Activated T-cell treated with anti-CD3 and anti-CD28 coated beads, Interleukin-2, amount 50 U/mL, for 4 hours (primary cell): ENCODE measurements at regions not wholly inside any gene's neighbourhood (a gene's known extent, or its start where the extent isn't known, plus 50 kb on each side); places are given as distances from the start of the nearest gene placed in this dataset.

ENCODE experiments used
- ATAC-seq, 2 donors: fragments of 200-7000 bp; cut with Tn5 transposase; one replicate each; pipeline ENCODE4 v1.10.0; 2021
- DNase-seq: peaks from one replicate; pipeline ENCODE4 v3.0.0-alpha.2; 2020
- H3K27me3 Mint-ChIP-seq: one replicate; pipeline ENCODE4 v1.8.0; 2021; ENCODE audit warnings: low read depth, mixed read lengths
- H3K36me3 Mint-ChIP-seq: one replicate; pipeline ENCODE4 v1.8.0; 2022; ENCODE audit warnings: mixed read lengths; ENCODE audit not compliant: insufficient read depth
- H3K4me1 Mint-ChIP-seq: one replicate; pipeline ENCODE4 v1.8.0; 2021; ENCODE audit warnings: low read depth, mixed read lengths
- H3K4me3 Mint-ChIP-seq: one replicate; pipeline ENCODE4 v1.8.0; 2021; ENCODE audit warnings: mild to moderate bottlenecking, moderate library complexity, mixed read lengths
- H3K9me3 Mint-ChIP-seq: one replicate; pipeline ENCODE4 v1.8.0; 2021; ENCODE audit warnings: mixed read lengths

DNA sequence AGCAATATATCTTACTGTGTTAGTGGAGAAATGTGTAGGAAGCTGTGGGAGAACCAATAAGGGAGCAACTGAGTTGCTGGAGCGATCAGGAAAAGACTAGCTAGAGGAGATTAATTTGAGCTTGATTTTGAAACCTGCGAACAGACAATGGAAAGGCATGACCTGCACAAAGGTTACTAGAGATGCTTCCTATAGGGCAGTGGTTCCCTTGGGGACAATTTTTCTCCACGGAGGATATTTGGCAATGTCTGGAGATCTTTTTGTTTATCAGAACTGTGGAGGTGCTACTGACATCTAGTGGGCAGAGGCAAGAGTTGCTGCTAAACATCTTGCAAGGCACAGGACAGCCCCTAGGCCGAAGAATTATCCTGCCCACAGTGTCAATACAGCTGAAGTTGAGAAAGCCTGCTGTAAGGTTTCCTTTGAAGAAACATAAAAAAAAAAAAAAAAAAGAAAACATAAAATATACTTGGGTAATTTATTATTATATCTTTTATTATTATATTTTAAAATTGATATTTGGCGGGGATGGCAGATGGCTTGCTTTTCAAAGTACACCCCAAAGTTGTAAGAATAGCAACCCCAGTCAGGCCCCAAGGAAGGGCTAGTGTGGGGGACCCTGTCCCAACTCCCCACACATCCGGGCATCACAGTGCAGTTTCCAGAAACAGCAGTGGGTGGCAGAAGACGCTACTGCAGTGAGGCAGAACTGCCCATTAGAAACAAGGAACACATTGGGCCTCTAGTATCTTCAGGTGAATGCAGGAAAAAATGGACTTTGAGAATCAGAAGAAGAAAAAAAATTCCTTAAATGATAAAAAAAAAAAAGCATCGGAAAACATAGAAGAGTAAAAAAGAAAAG is 481.6 kb downstream of the SH2D4B start:
- Mint-ChIP-seq H3K4me1 (no peaks in the 10 kb centered on the region), H3K36me3 (no peaks in the 10 kb centered on the region), H3K4me3 (no peak overlapping the region), H3K9me3 (no peaks in the 10 kb centered on the region), H3K27me3 (peaks cover 4% of the 10 kb centered on the region)
- ATAC-seq: no peak
- no peak for DNase-seq

GRCh38 chr10:81021428-81022129 is 483.9 kb downstream of the SH2D4B start:
- no peak for ATAC-seq
- DNase-seq: no peak
- Mint-ChIP-seq H3K4me3 (no peak overlapping the region), H3K27me3 (peaks cover 4% of the 10 kb centered on the region), H3K36me3 (no peaks in the 10 kb centered on the region), H3K9me3 (peaks cover 2% of the 10 kb centered on the region), H3K4me1 (no peaks in the 10 kb centered on the region)

- Mint-ChIP-seq H3K9me3 (peaks cover 7% of the 10 kb centered on the region), H3K27me3 (peaks cover 7% of the 10 kb centered on the region), H3K36me3 (no peaks in the 10 kb centered on the region), H3K4me1 (no peaks in the 10 kb centered on the region), H3K4me3 (no peak overlapping the region)
- ATAC-seq (no peak), DNase-seq (no peak)
Observed at GRCh38 chr10:81026591-81026990, 488.9 kb downstream of the SH2D4B start.

DNA sequence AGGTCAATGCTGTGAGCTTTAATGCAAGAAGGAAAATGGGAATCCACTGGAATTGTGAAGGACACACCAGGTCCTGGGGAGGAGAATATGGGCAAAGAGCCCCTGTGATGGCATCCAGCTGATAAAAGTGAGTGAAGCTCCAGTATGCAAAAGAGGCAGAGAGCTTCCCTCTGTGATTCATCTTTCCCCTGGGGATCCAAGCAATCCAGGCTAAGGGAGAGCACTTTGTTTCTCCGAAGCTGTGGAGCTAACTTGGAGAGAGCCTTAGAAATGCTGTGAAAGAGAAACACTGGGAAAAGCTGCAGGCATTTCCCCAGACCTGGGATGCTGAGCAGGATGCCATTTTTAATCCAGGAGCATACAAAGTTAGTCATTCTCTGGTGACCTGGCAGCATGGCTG is 489.5 kb downstream of the SH2D4B start:
- Mint-ChIP-seq H3K27me3 (peaks cover 7% of the 10 kb centered on the region), H3K4me3 (no peak overlapping the region), H3K4me1 (no peaks in the 10 kb centered on the region), H3K9me3 (peaks cover 7% of the 10 kb centered on the region), H3K36me3 (no peaks in the 10 kb centered on the region)
- no peak for ATAC-seq
- no peak for DNase-seq

DNA sequence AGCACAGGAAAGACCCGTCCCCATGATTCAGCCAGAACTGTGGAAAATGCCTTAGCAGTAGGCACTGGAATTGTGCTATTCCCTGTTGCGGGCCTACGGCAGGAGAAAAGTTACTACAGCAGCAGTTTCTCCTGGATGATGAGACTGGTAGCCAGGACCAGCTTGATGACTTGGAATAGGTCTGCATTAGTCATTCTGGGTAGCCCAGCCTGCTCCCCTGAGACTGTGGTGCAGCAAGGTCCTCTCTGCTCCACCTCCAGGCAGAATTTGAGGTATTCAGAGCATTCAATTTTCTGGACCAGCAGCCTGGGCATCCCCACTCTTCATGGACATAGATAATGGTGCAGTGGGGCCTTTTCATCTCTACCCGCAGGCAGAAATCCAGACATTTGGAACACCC is 490.0 kb downstream of the SH2D4B start:
- H3K4me1 Mint-ChIP-seq: no peaks in the 10 kb centered on the region
- no peaks in the 10 kb centered on the region for H3K36me3 Mint-ChIP-seq
- no peak for ATAC-seq
- H3K4me3 Mint-ChIP-seq: no peak overlapping the region
- peaks cover 7% of the 10 kb centered on the region for H3K27me3 Mint-ChIP-seq
- no peak for DNase-seq
- H3K9me3 Mint-ChIP-seq: peaks cover 7% of the 10 kb centered on the region

DNA sequence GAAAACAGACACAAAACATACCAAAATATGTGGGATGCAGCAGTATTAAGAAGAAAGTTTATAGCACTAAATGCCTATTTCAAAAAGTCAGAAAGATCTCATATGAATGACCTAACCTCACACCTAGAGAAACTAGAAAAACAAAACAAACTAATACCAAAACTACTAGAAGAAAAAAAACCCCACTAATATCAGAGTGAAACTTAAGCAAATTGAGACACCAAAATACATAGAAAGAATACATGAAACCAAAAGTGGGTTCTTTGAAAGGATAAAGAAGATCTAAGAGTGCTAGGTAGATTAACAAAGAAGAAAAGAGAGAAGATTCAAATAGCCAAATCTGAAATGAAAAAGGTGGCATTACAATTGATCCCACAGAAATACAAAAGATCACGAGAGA is 494.1 kb downstream of the SH2D4B start:
- Mint-ChIP-seq H3K4me1 (no peaks in the 10 kb centered on the region), H3K9me3 (peaks cover 10% of the 10 kb centered on the region), H3K36me3 (no peaks in the 10 kb centered on the region), H3K4me3 (no peak overlapping the region), H3K27me3 (peaks cover 9% of the 10 kb centered on the region)
- DNase-seq: no peak
- ATAC-seq: no peak

GRCh38 chr10:81034383-81034782 is 496.7 kb downstream of the SH2D4B start:
- peaks cover 2% of the 10 kb centered on the region for H3K27me3 Mint-ChIP-seq
- ATAC-seq: no peak
- no peaks in the 10 kb centered on the region for H3K4me1 Mint-ChIP-seq
- H3K9me3 Mint-ChIP-seq: peaks cover 14% of the 10 kb centered on the region
- H3K36me3 Mint-ChIP-seq: no peaks in the 10 kb centered on the region
- no peak for DNase-seq
- no peak overlapping the region for H3K4me3 Mint-ChIP-seq

GRCh38 chr10:81036257-81036656 is 498.6 kb downstream of the SH2D4B start:
- Mint-ChIP-seq H3K36me3 (no peaks in the 10 kb centered on the region), H3K4me3 (no peak overlapping the region), H3K9me3 (peaks cover 10% of the 10 kb centered on the region), H3K27me3 (peaks cover 2% of the 10 kb centered on the region), H3K4me1 (no peaks in the 10 kb centered on the region)
- no peak for ATAC-seq
- DNase-seq: no peak

DNA sequence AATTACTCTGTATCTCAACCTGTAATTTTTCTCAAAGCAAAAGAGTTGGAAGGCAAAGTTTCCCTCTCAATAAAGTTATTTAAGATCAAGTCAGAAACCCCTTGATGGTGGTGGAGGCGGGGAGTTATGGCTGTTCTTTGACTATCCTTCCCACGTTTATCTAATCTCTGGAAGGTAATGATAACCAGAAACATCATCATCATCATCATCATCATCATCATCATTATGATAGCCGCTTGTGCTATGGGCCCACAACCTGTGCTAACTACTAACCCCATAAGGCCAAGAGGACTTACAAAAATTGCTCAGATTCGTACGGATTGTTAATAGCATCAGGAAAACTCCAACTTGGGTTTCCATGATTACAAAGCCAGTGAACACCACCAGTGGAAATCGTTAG is 502.3 kb downstream of the SH2D4B start:
- ATAC-seq (no peak), DNase-seq (no peak)
- peaks cover 10% of the 10 kb centered on the region for H3K9me3 Mint-ChIP-seq
- no peaks in the 10 kb centered on the region for H3K36me3 Mint-ChIP-seq
- peaks cover 2% of the 10 kb centered on the region for H3K27me3 Mint-ChIP-seq
- no peak overlapping the region for H3K4me3 Mint-ChIP-seq
- no peaks in the 10 kb centered on the region for H3K4me1 Mint-ChIP-seq

DNA sequence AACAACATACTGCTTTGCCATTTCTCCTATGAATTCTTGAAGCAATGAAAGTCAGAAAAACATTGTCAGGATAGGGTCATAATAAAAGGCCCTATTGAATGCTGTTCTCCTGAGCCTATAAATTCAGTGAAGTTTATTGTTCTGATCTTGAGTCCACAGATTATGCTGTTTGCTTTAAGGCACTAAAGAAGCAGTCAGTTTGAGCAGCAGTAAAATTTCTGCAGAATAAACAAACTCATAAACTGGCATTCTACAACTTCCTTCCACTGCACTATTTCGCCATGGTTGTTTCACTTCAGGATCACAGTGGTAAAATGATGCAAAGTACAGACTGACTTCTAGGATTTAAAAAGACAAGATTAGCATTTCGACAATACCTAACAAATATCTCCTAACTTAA is 503.2 kb downstream of the SH2D4B start:
- Mint-ChIP-seq H3K4me1 (no peaks in the 10 kb centered on the region), H3K9me3 (peaks cover 6% of the 10 kb centered on the region)

GRCh38 chr10:81042647-81043046 is 504.9 kb downstream of the SH2D4B start:
- Mint-ChIP-seq H3K9me3 (no peaks in the 10 kb centered on the region), H3K4me1 (no peaks in the 10 kb centered on the region), H3K27me3 (no peaks in the 10 kb centered on the region), H3K36me3 (no peaks in the 10 kb centered on the region), H3K4me3 (no peak overlapping the region)
- ATAC-seq (no peak), DNase-seq (no peak)

More for the DNA sequence above, 503.2 kb downstream of the SH2D4B start:
- H3K4me3 Mint-ChIP-seq: no peak overlapping the region
- DNase-seq: no peak
- H3K36me3 Mint-ChIP-seq: no peaks in the 10 kb centered on the region
- no peak for ATAC-seq
- no peaks in the 10 kb centered on the region for H3K27me3 Mint-ChIP-seq

DNA sequence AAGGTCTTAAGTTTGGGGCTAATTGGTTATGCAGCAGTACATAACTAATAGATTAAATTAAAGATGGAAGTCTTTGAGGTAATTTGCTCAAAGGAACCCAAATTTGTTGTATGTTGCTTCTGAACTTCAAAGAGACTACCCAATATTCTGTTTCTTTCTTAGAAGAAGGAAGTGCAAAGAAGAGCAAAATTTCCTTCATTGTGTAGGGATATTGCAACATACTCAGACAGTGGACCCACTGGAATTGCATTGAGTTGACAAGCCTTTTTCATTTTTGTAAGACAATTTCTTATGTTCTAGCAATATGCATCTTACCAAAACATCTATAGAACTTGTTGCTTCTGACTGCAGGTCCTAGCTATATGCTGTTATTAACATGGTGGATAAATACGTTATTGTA is 527.8 kb downstream of the SH2D4B start:
- Mint-ChIP-seq H3K36me3 (no peaks in the 10 kb centered on the region), H3K27me3 (peaks cover 6% of the 10 kb centered on the region), H3K4me1 (no peaks in the 10 kb centered on the region), H3K9me3 (no peaks in the 10 kb centered on the region), H3K4me3 (no peak overlapping the region)
- ATAC-seq (no peak), DNase-seq (no peak)

DNA sequence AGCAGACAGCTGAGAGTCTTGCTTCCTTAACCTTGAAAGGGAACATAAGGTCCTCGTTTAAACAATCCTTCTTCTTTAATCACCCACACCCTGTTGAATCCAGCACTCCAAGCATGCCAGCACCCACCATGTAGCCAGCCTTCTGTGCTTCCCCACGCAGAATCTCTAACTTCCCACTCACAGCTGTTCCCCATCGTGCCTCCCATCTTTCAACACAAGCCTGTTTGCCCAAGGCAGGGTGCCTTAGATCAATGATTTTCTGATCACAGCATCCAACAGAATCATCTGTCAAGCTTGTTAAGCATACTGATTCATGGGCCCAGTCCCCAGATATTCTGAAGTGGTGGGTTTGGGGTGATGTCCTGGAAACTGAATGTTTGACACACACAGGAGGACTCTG is 530.8 kb downstream of the SH2D4B start:
- Mint-ChIP-seq H3K36me3 (no peaks in the 10 kb centered on the region), H3K4me3 (no peak overlapping the region), H3K9me3 (no peaks in the 10 kb centered on the region), H3K27me3 (peaks cover 3% of the 10 kb centered on the region), H3K4me1 (no peaks in the 10 kb centered on the region)
- no peak for DNase-seq
- ATAC-seq: no peak

DNA sequence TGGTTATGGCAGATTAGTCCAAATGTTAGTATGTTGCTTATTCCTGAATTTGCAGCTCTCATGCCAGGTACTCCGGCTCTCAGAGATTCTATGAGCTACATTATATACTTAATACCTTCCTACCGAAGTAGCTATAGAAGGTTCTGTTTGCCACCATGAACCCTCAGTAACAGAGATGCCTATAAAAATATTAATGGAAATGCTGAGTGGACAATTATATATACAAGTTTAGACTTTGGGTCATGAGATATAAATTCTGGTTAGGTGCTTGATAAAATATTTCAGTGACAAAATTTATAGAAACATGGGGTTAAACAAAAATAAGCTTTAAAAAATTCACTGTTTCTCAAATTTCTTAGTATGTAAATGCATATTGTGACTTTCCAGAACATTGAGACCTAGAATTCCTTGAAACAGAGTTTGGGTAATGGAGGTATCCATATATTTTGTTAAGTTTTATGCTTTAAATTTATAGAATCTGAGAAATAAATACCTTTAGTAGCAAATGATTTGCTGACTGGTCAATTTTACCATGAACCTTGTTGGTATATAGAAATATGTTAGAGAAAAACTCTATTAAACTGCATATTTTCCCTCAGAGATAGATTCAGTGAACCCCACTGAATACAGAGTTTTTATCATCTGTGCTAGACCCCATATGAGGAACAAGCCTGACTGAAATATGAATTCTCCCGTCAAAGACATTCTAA is 533.5 kb downstream of the SH2D4B start:
- Mint-ChIP-seq H3K4me3 (no peak overlapping the region), H3K4me1 (no peaks in the 10 kb centered on the region), H3K9me3 (no peaks in the 10 kb centered on the region), H3K36me3 (no peaks in the 10 kb centered on the region), H3K27me3 (peaks cover 1% of the 10 kb centered on the region)
- ATAC-seq (no peak), DNase-seq (no peak)
